ENCODE measurements at regions not wholly inside any gene's neighbourhood (a gene's known extent, or its start where the extent isn't known, plus 50 kb on each side); places are given as distances from the start of the nearest gene placed in this dataset.

- DNase-seq: no peak
Measured at GRCh38 chr1:30637183-30637980, 86.0 kb downstream of the MATN1 start.

- no peak for DNase-seq
Measured at GRCh38 chr1:30636621-30637020, 86.8 kb downstream of the MATN1 start.

GRCh38 chr1:30635391-30635975 is 87.9 kb downstream of the MATN1 start:
- DNase-seq: no peak

- no peak for DNase-seq
Measured at GRCh38 chr1:30634507-30634906, 88.9 kb downstream of the MATN1 start.

GRCh38 chr1:30633294-30633693 is 90.1 kb downstream of the MATN1 start:
- no peak for DNase-seq

GRCh38 chr1:30632481-30632880 is 90.9 kb downstream of the MATN1 start:
- no peak for DNase-seq

- DNase-seq: no peak
Measured at GRCh38 chr1:30631700-30632099, 91.7 kb downstream of the MATN1 start.

GRCh38 chr1:30629501-30629900 is 93.9 kb downstream of the MATN1 start:
- no peak for DNase-seq

- DNase-seq: no peak
Measured at GRCh38 chr1:30627994-30628393, 95.4 kb downstream of the MATN1 start.

GRCh38 chr1:30627206-30627605 is 96.2 kb downstream of the MATN1 start:
- no peak for DNase-seq

- DNase-seq: no peak
Measured at GRCh38 chr1:30623431-30623830, 100.0 kb downstream of the MATN1 start.

- no peak for DNase-seq
Measured at GRCh38 chr1:30619619-30620018, 103.8 kb downstream of the MATN1 start.

GRCh38 chr1:30618335-30618747 is 105.0 kb downstream of the MATN1 start:
- DNase-seq: no peak

GRCh38 chr1:30616759-30617158 is 106.6 kb downstream of the MATN1 start:
- DNase-seq: no peak

- DNase-seq: no peak
Measured at GRCh38 chr1:30615816-30616590, 107.4 kb downstream of the MATN1 start.

GRCh38 chr1:30615076-30615795 is 108.1 kb downstream of the MATN1 start:
- DNase-seq: no peak

GRCh38 chr1:30613188-30613587 is 110.2 kb downstream of the MATN1 start:
- DNase-seq: no peak

- no peak for DNase-seq
Measured at GRCh38 chr1:30612536-30613065, 110.8 kb downstream of the MATN1 start.

GRCh38 chr1:30611741-30612309 is 111.6 kb downstream of the MATN1 start:
- DNase-seq: no peak

GRCh38 chr1:30610917-30611316 is 112.5 kb downstream of the MATN1 start:
- DNase-seq: no peak

GRCh38 chr1:30609999-30610345 is 113.4 kb downstream of the MATN1 start:
- no peak for DNase-seq

- DNase-seq: no peak
Measured at GRCh38 chr1:30609336-30609998, 113.9 kb downstream of the MATN1 start.
